PC-9 (cell line): ENCODE measurements at regions not wholly inside any gene's neighbourhood (a gene's known extent, or its start where the extent isn't known, plus 50 kb on each side); places are given as distances from the start of the nearest gene placed in this dataset.

ENCODE experiments used
- EZH2 ChIP-seq: fragments of 200-600 bp; sonication (generic); IDR thresholded peaks from 2 replicates; pipeline ENCODE4 v1.8.0; 2017; ENCODE audit warnings: antibody characterized with exemption, low read depth
- TF ChIP-seq, protein P1 (sequence below): fragments of 200-600 bp; sonication (generic); conservative IDR thresholded peaks from 2 replicates; pipeline ENCODE4 v1.6.1; 2017; ENCODE audit warnings: mixed run types, antibody characterized with exemption, mild to moderate bottlenecking, moderate library complexity

- TF ChIP-seq, protein P1, sequence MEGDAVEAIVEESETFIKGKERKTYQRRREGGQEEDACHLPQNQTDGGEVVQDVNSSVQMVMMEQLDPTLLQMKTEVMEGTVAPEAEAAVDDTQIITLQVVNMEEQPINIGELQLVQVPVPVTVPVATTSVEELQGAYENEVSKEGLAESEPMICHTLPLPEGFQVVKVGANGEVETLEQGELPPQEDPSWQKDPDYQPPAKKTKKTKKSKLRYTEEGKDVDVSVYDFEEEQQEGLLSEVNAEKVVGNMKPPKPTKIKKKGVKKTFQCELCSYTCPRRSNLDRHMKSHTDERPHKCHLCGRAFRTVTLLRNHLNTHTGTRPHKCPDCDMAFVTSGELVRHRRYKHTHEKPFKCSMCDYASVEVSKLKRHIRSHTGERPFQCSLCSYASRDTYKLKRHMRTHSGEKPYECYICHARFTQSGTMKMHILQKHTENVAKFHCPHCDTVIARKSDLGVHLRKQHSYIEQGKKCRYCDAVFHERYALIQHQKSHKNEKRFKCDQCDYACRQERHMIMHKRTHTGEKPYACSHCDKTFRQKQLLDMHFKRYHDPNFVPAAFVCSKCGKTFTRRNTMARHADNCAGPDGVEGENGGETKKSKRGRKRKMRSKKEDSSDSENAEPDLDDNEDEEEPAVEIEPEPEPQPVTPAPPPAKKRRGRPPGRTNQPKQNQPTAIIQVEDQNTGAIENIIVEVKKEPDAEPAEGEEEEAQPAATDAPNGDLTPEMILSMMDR, result no peak
- no peak for TF ChIP-seq EZH2
Observed at GRCh38 chr16:48044117-48044516, 111.7 kb downstream of the ABCC12 start.
